ENCODE measurements at regions not wholly inside any gene's neighbourhood (a gene's known extent, or its start where the extent isn't known, plus 50 kb on each side); places are given as distances from the start of the nearest gene placed in this dataset.

Small RNA genes lying in the stretch of these regions (small RNA-seq; reads per million reads assigned to genes)
- gene RNU6-184P = 0 reads per million in 2 donors

All from adrenal gland (tissue), 2 donors.